ENCODE measurements at regions not wholly inside any gene's neighbourhood (a gene's known extent, or its start where the extent isn't known, plus 50 kb on each side); places are given as distances from the start of the nearest gene placed in this dataset.
"Not testable (repeated sequence)": the region's sequence is repeated elsewhere in the genome, so short reads cannot be mapped to it uniquely, and the experiment has no call there.

GRCh38 chr17:34082404-34082803 lies 172.7 kb upstream of the CCL2 start:
- no peak for TF ChIP-seq CTCF (conservative IDR thresholded peaks at IDR 0.05; ENCODE audit: low read depth, low read length)
- DNase-seq (ENCODE audit: low read depth): no peak
- no peak overlapping the region for H3K4me3 ChIP-seq (ENCODE audit: low read depth, low read length)

- H3K4me3 ChIP-seq (ENCODE audit: low read depth, low read length): not testable (repeated sequence)
These were observed 166.0 kb upstream of the CCL2 start for GRCh38 chr17:34089042-34089441.

GRCh38 chr17:34090593-34090992 lies 164.5 kb upstream of the CCL2 start:
- H3K4me3 ChIP-seq (ENCODE audit: low read depth, low read length): no peak overlapping the region
- no peak for DNase-seq (ENCODE audit: low read depth)
- TF ChIP-seq CTCF (conservative IDR thresholded peaks at IDR 0.05; ENCODE audit: low read depth, low read length): no peak

More at GRCh38 chr17:34089042-34089441, 166.0 kb upstream of the CCL2 start:
- not testable (repeated sequence) for DNase-seq (ENCODE audit: low read depth)

GRCh38 chr17:34091975-34092374 lies 163.1 kb upstream of the CCL2 start:
- H3K4me3 ChIP-seq (ENCODE audit: low read depth, low read length): no peak overlapping the region
- TF ChIP-seq CTCF (conservative IDR thresholded peaks at IDR 0.05; ENCODE audit: low read depth, low read length): no peak
- no peak for DNase-seq (ENCODE audit: low read depth)

GRCh38 chr17:34095106-34095505 lies 160.0 kb upstream of the CCL2 start:
- no peak overlapping the region for H3K4me3 ChIP-seq (ENCODE audit: low read depth, low read length)
- no peak for TF ChIP-seq CTCF (conservative IDR thresholded peaks at IDR 0.05; ENCODE audit: low read depth, low read length)
- no peak for DNase-seq (ENCODE audit: low read depth)

- no peak for TF ChIP-seq CTCF (conservative IDR thresholded peaks at IDR 0.05; ENCODE audit: low read depth, low read length)
- DNase-seq (ENCODE audit: low read depth): no peak
- no peak overlapping the region for H3K4me3 ChIP-seq (ENCODE audit: low read depth, low read length)
These were observed 156.4 kb upstream of the CCL2 start for GRCh38 chr17:34098699-34099098.

GRCh38 chr17:34099859-34100515 lies 155.1 kb upstream of the CCL2 start:
- H3K4me3 ChIP-seq (ENCODE audit: low read depth, low read length): no peak overlapping the region
- TF ChIP-seq CTCF (conservative IDR thresholded peaks at IDR 0.05; ENCODE audit: low read depth, low read length): no peak
- no peak for DNase-seq (ENCODE audit: low read depth)
